Endothelial cell of umbilical vein (primary cell): ENCODE measurements at regions not wholly inside any gene's neighbourhood (a gene's known extent, or its start where the extent isn't known, plus 50 kb on each side); places are given as distances from the start of the nearest gene placed in this dataset.

ENCODE experiments used
- BruUV-seq: library from RNA; stranded (reverse); fragments of 400-500 nt; replicated peaks from 2 replicates; lab custom pipeline; 2021; lab: Mats Ljungman, UMichigan
- CTCF ChIA-PET: fragments of 300-600, 350-600 bp; sonication (Branson Sonifier 250); formaldehyde crosslinking; loops from one replicate; lab custom pipeline; 2021; ENCODE audit warnings: antibody characterized with exemption, inconsistent platforms; lab: Charles Lee
- POLR2A ChIA-PET: fragments of 300-600, 350-600 bp; sonication (Branson Sonifier 250); formaldehyde crosslinking; loops from one replicate; lab custom pipeline; 2021; ENCODE audit warnings: antibody characterized with exemption, inconsistent platforms; lab: Charles Lee
- DNase-seq: peaks from one replicate; pipeline ENCODE4 v3.0.0-alpha.2; 2011; ENCODE audit warnings: low read depth, low spot score
- FAIRE-seq: peaks from 2 replicates; lab custom pipeline; 2011; peaks lifted over from hg19 to GRCh38; lab: Jason Lieb, UNC
- H2AFZ ChIP-seq: 2 replicates; pipeline ENCODE4 v1.6.0; 2012; ENCODE audit warnings: low read depth, low read length, control low read depth, inconsistent platforms
- H3K27ac ChIP-seq: 2 replicates; pipeline ENCODE4 v1.5.1; 2011; ENCODE audit warnings: low read depth, mild to moderate bottlenecking, control low read depth, low read length, moderate library complexity; ENCODE audit not compliant: insufficient read depth
- H3K27me3 ChIP-seq, 2 experiments: 2 replicates each; pipeline versions ENCODE4 v1.6.0 to v1.6.1; 2011; ENCODE audit warnings: low read length in 2 of 2, mixed read lengths in 1 of 2; ENCODE audit not compliant: control insufficient read depth in 2 of 2, insufficient read depth in 2 of 2
- H3K36me3 ChIP-seq, 2 experiments: 2 replicates in 1 of 2; 3 replicates in 1 of 2; pipeline ENCODE4 v1.5.1; 2011; ENCODE audit warnings: low read length in 2 of 2, mild to moderate bottlenecking in 1 of 2, moderate library complexity in 1 of 2; ENCODE audit not compliant: control insufficient read depth in 2 of 2, insufficient read depth in 2 of 2; ENCODE audit errors: extremely low read depth in 1 of 2
- H3K4me1 ChIP-seq: 3 replicates; pipeline ENCODE4 v1.5.1; 2011; ENCODE audit warnings: mild to moderate bottlenecking, low read length; ENCODE audit not compliant: control insufficient read depth, insufficient read depth; ENCODE audit errors: extremely low read depth
- H3K4me2 ChIP-seq: 2 replicates; pipeline ENCODE4 v1.6.1; 2011; ENCODE audit warnings: low read length, control low read depth, mixed read lengths; ENCODE audit not compliant: insufficient read depth
- H3K4me3 ChIP-seq, 3 experiments: fragments of 200-600 bp in 1 of 3; sonication (generic), shearing (Covaris generic) in 1 of 3; replicated peaks in 1 of 3; 2 replicates each; pipeline ENCODE4 v1.5.1; 2011 to 2016; ENCODE audit warnings: control low read depth in 3 of 3, low read length in 3 of 3, mild to moderate bottlenecking in 2 of 3, inconsistent platforms in 1 of 3, low read depth in 1 of 3, moderate library complexity in 1 of 3; ENCODE audit not compliant: insufficient read depth in 1 of 3
- H3K79me2 ChIP-seq: 2 replicates; pipeline ENCODE4 v1.6.0; 2012; ENCODE audit warnings: low read length, inconsistent platforms; ENCODE audit not compliant: control insufficient read depth, insufficient read depth
- H3K9ac ChIP-seq: replicated peaks from 2 replicates; pipeline ENCODE3; 2011; ENCODE audit warnings: low read length, control low read depth; ENCODE audit not compliant: insufficient read depth; ENCODE audit errors: extremely low read depth
- H3K9me1 ChIP-seq: replicated peaks from 3 replicates; pipeline ENCODE4 v1.6.0; 2011; ENCODE audit warnings: mild to moderate bottlenecking, low read length; ENCODE audit not compliant: control insufficient read depth, insufficient read depth; ENCODE audit errors: extremely low read depth
- H3K9me3 ChIP-seq: replicated peaks from 2 replicates; pipeline ENCODE4 v1.5.1; 2012; ENCODE audit warnings: low read length, inconsistent platforms; ENCODE audit not compliant: control insufficient read depth, insufficient read depth
- H4K20me1 ChIP-seq: replicated peaks from 2 replicates; pipeline ENCODE3; 2011; ENCODE audit warnings: mild to moderate bottlenecking, low read length; ENCODE audit not compliant: control insufficient read depth, insufficient read depth; ENCODE audit errors: extremely low read depth
- CTCF ChIP-seq, 2 donors: IDR thresholded peaks; 1 replicate in 1 of 2; 2 replicates in 1 of 2; pipeline ENCODE4 v1.5.1; 2011; ENCODE audit warnings: low read length in 2 of 2, mild to moderate bottlenecking in 2 of 2, moderate library complexity in 2 of 2, control low read depth in 1 of 2, inconsistent platforms in 1 of 2, low read depth in 1 of 2; ENCODE audit not compliant: insufficient read depth in 1 of 2; ENCODE audit errors: extremely low read depth in 1 of 2
- EZH2 ChIP-seq: IDR thresholded peaks from 2 replicates; pipeline ENCODE4 v1.6.1; 2012; ENCODE audit warnings: borderline replicate concordance, low read depth, mild to moderate bottlenecking, moderate library complexity, low read length, inconsistent platforms; ENCODE audit not compliant: severe bottlenecking
- FOS ChIP-seq: IDR thresholded peaks from 2 replicates; pipeline ENCODE4 v1.6.1; 2011; ENCODE audit warnings: mild to moderate bottlenecking, low read length, moderate library complexity, borderline replicate concordance; ENCODE audit not compliant: insufficient read depth
- GATA2 ChIP-seq: IDR thresholded peaks from 2 replicates; pipeline ENCODE4 v1.7.0; 2011; ENCODE audit warnings: low read depth, mild to moderate bottlenecking, moderate library complexity, mixed read lengths, low read length; ENCODE audit not compliant: insufficient read length, insufficient read depth
- JUN ChIP-seq: IDR thresholded peaks from 2 replicates; pipeline ENCODE4 v1.6.1; 2011; ENCODE audit warnings: borderline replicate concordance, low read depth; ENCODE audit not compliant: insufficient read length, insufficient read depth
- MAX ChIP-seq: IDR thresholded peaks from 2 replicates; pipeline ENCODE4 v1.6.1; 2011; ENCODE audit not compliant: insufficient read depth, insufficient read length
- MYC ChIP-seq: IDR thresholded peaks from one replicate; pipeline ENCODE4 v1.6.1; 2011; ENCODE audit warnings: mild to moderate bottlenecking, low read depth, low read length
- POLR2A ChIP-seq: IDR thresholded peaks from 2 replicates; pipeline ENCODE4 v1.6.1; 2012; ENCODE audit warnings: low read depth, mild to moderate bottlenecking, control low read depth, low read length
- POLR2AphosphoS5 ChIP-seq: IDR thresholded peaks from 2 replicates; pipeline ENCODE4 v1.6.1; 2012; ENCODE audit warnings: low read depth, mild to moderate bottlenecking, control low read depth, low read length, moderate library complexity; ENCODE audit not compliant: insufficient read depth
- dilution Hi-C: fragments of 300-500 bp; cut with MboI; formaldehyde crosslinking; loops from one replicate; pipeline ENCODE4 v1.15.0; 2019; ENCODE audit warnings: low sequenced_read_pairs; ENCODE audit not compliant: extremely low pct_ligation_motif_present
- intact Hi-C: fragments of 100-400 bp; cut with micrococcal nuclease; formaldehyde crosslinking; loops from one replicate; pipeline ENCODE4 v1.10.0; 2022

GRCh38 chr14:50013934-50014333 is 102.4 kb downstream of the VCPKMT start:
- H3K4me2 ChIP-seq: no peak overlapping the region
- POLR2A ChIA-PET: no interaction called here
- DNase-seq: no peak
- CTCF ChIA-PET: interaction anchor here (1.6 kb wide), 1 partner anchor 23 kb away, joined by 4 read pairs; no protein-coding TSS in a partner anchor
- dilution Hi-C loops: no loop called here
- H3K9ac ChIP-seq: no peak overlapping the region
- no peaks in the 10 kb centered on the region for H3K36me3 ChIP-seq
- H3K4me3 ChIP-seq: no peak overlapping the region
- no peak overlapping the region for H2AFZ ChIP-seq
- peaks cover 0 to 6% of the 10 kb centered on the region in 2 experiments for H3K27me3 ChIP-seq
- H3K9me3 ChIP-seq: no peaks in the 10 kb centered on the region
- intact Hi-C loops: no loop called here
- no peak for FAIRE-seq
- no peaks in the 10 kb centered on the region for H4K20me1 ChIP-seq
- H3K79me2 ChIP-seq: no peaks in the 10 kb centered on the region
- no peak overlapping the region for H3K27ac ChIP-seq
- H3K9me1 ChIP-seq: no peaks in the 10 kb centered on the region
- no TSS peak for BruUV-seq
- TF ChIP-seq FOS: no peak
- no peak for TF ChIP-seq POLR2A
- TF ChIP-seq JUN: no peak
- no peak for TF ChIP-seq MYC
- no peak for TF ChIP-seq GATA2
- TF ChIP-seq MAX: no peak
- no peak for TF ChIP-seq CTCF (IDR thresholded peaks at IDR 0.05; ENCODE audit: extremely low read depth in 1 of 2, insufficient read depth in 1 of 2, low read depth in 1 of 2, low read length in 2 of 2)
- TF ChIP-seq POLR2AphosphoS5: no peak
- no peak for TF ChIP-seq EZH2
- no peaks in the 10 kb centered on the region for H3K4me1 ChIP-seq
